K562 (cell line): ENCODE measurements at regions not wholly inside any gene's neighbourhood (a gene's known extent, or its start where the extent isn't known, plus 50 kb on each side); places are given as distances from the start of the nearest gene placed in this dataset.

Source experiments
- CSDE1 ChIP-seq, 2 experiments: fragments of 450-650 bp; IDR thresholded peaks; 2 replicates each; pipeline ENCODE4 v1.6.1; 2016; ENCODE audit warnings: mild to moderate bottlenecking in 1 of 2
- ESRRA ChIP-seq: fragments of 450-650 bp; IDR thresholded peaks from 2 replicates; pipeline ENCODE4 v1.6.1; 2014; ENCODE audit warnings: low read depth, mild to moderate bottlenecking, moderate library complexity, borderline replicate concordance
- MECOM ChIP-seq: fragments of 250-450 bp; sonication (Bioruptor Pico); IDR thresholded peaks from 2 replicates; pipeline ENCODE4 v1.8.0; 2022; ENCODE audit warnings: inconsistent platforms
- POLR3G ChIP-seq: IDR thresholded peaks from 2 replicates; pipeline ENCODE4 v1.6.1; 2011; ENCODE audit not compliant: insufficient read length, insufficient replicate concordance; ENCODE audit errors: extremely low read depth
- SMAD2 ChIP-seq: fragments of 150-350 bp; IDR thresholded peaks from 2 replicates; pipeline ENCODE4 v1.6.1; 2014; ENCODE audit warnings: low read depth, mild to moderate bottlenecking, low read length
- SMARCB1 ChIP-seq: IDR thresholded peaks from 2 replicates; pipeline ENCODE4 v1.6.1; 2011; ENCODE audit warnings: improper control_type of control experiment, low read depth; ENCODE audit not compliant: insufficient read length
- XRCC5 ChIP-seq: fragments of 200-400 bp; formaldehyde crosslinking; IDR thresholded peaks from 2 replicates; pipeline ENCODE4 v1.6.1; 2017; ENCODE audit warnings: low read depth, mild to moderate bottlenecking, low read length
- ZBTB33 ChIP-seq: sonication (generic); formaldehyde crosslinking; IDR thresholded peaks from 2 replicates; pipeline ENCODE4 v1.8.1; 2023; ENCODE audit warnings: mild to moderate bottlenecking, missing genetic modification reagents
- ZBTB8A ChIP-seq: fragments of 450-650 bp; IDR thresholded peaks from 2 replicates; pipeline ENCODE4 v1.6.1; 2018; ENCODE audit warnings: mild to moderate bottlenecking, moderate library complexity; ENCODE audit not compliant: partially characterized antibody
- ZNF431 ChIP-seq: sonication (generic); formaldehyde crosslinking; IDR thresholded peaks from 2 replicates; pipeline ENCODE4 v1.8.0; 2022; ENCODE audit warnings: mild to moderate bottlenecking, missing genetic modification reagents
- ZNF551 ChIP-seq: fragments of 250-450 bp; sonication (Bioruptor Pico); IDR thresholded peaks from 2 replicates; pipeline ENCODE4 v1.5.0; 2021; ENCODE audit warnings: mild to moderate bottlenecking, moderate library complexity

DNA sequence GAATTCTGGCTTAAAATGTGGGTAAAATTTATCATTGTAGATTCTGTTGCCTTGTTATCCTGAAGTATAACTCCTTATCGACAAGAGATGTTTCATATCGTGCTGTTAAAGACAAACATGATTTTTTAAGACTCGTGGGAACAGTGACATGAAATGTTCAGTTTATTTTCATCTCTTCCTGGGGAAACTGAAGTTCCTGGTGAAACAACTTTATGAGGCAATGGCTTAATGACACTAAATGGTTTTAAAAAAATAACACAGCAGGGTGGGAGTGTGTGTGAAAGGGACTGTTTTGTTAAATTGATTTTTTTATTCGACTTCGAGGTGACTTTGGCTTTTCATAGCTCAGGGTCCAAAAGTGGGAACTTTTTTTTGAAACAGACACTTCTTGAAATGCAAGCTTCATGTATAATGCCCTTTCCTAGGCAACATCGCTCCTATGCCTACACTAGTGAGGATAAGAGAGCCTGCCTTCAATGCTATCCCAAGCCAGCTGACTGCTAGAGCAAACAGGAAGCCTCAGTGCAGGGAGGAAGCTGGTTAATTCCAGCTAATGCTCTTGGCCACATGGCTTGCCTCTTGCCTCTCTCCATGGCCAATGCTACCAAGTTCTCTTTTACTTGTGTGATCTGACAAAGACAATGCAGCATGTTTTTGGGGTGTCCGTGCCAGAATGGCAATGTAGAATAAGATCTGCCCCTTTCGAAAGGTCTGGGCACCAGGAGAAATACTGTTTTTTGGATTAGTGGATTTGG is 57.8 kb downstream of the PABIR2 start (continued):
- no peak for TF ChIP-seq ZBTB33 (CRISPR knock-in tag)
- TF ChIP-seq ZNF551 (CRISPR knock-in tag) = no peak
- TF ChIP-seq POLR3G = no peak
- TF ChIP-seq SMAD2 = no peak
- no peak for TF ChIP-seq ZBTB8A
- TF ChIP-seq XRCC5 = no peak
- TF ChIP-seq MECOM (CRISPR knock-in tag) = no peak
- TF ChIP-seq SMARCB1 = no peak
- no peak for TF ChIP-seq CSDE1 (IDR thresholded peaks at IDR 0.05)
- TF ChIP-seq ZNF431 (CRISPR knock-in tag) = no peak
- no peak for TF ChIP-seq ESRRA
